Sigmoid colon (tissue), 6 donors: ENCODE measurements at regions not wholly inside any gene's neighbourhood (a gene's known extent, or its start where the extent isn't known, plus 50 kb on each side); places are given as distances from the start of the nearest gene placed in this dataset.

ENCODE experiments used
- DNase-seq: peaks from one replicate; pipeline ENCODE4 v3.0.0-alpha.2; 2019
- H3K27ac ChIP-seq, 4 donors: fragments of 200-600 bp; sonication (generic); one replicate each; pipeline ENCODE4 v1.5.1; 2016 to 2019; ENCODE audit warnings: mild to moderate bottlenecking in 1 of 4
- H3K27me3 ChIP-seq, 3 donors: fragments of 200-600 bp; sonication (generic); one replicate each; pipeline ENCODE4 v1.5.1; 2019; ENCODE audit warnings: mild to moderate bottlenecking in 1 of 3
- H3K36me3 ChIP-seq, 4 donors: fragments of 200-600 bp; sonication (generic); one replicate each; pipeline ENCODE4 v1.5.1; 2016 to 2019
- H3K4me1 ChIP-seq, 4 donors: fragments of 200-600 bp; sonication (generic); one replicate each; pipeline ENCODE4 v1.5.1; 2017 to 2019
- H3K4me3 ChIP-seq, 4 donors: fragments of 200-600 bp; sonication (generic); one replicate each; pipeline ENCODE4 v1.5.1; 2017 to 2019; ENCODE audit warnings: mild to moderate bottlenecking in 2 of 4, moderate library complexity in 1 of 4
- H3K9me3 ChIP-seq, 4 donors: fragments of 200-600 bp in 3 of 4; sonication (generic) in 3 of 4; one replicate each; pipeline versions ENCODE4 v1.5.1 to v1.6.1; 2013 to 2019
- CTCF ChIP-seq, 4 experiments: fragments of 450-650 bp in 3 of 4; fragments of 200-600 bp in 1 of 4; IDR thresholded peaks; one replicate each; pipeline ENCODE4 v1.5.1; 2016 to 2019; ENCODE audit warnings: antibody characterized with exemption in 4 of 4, mild to moderate bottlenecking in 3 of 4, moderate library complexity in 2 of 4
- EP300 ChIP-seq, 4 donors: sonication (generic); formaldehyde crosslinking; IDR thresholded peaks; one replicate each; pipeline ENCODE4 v1.6.1; 2017; ENCODE audit warnings: antibody characterized with exemption in 4 of 4
- POLR2A ChIP-seq, 2 donors: fragments of 450-650 bp; IDR thresholded peaks; one replicate each; pipeline ENCODE4 v1.6.1; 2016; ENCODE audit warnings: antibody characterized with exemption in 2 of 2, mild to moderate bottlenecking in 2 of 2, moderate library complexity in 2 of 2
- POLR2AphosphoS5 ChIP-seq, 4 donors: sonication (generic); formaldehyde crosslinking; IDR thresholded peaks; one replicate each; pipeline ENCODE4 v1.6.1; 2017; ENCODE audit warnings: antibody characterized with exemption in 4 of 4
- WGBS, 2 donors: extraction: QIAGEN DNeasy Blood & Tissue Kit; methylation state at CpG; one replicate each; pipeline ENCODE4 v1.1.7; 2013; 5-methylcytosine and 5-hydroxymethylcytosine counted together
- intact Hi-C: fragments of 100-400 bp; cut with DNase I; formaldehyde crosslinking; loops from one replicate; pipeline ENCODE4 v1.15.1; 2023
- donor health status: healthy with polysubstance abuse.
- donor health status: healthy.

GRCh38 chr3:174342941-174343501 is 516.1 kb upstream of the NAALADL2 start:
- Histone ChIP-seq H3K36me3 (no peaks in the 10 kb centered on the region), H3K27me3 (no peaks in the 10 kb centered on the region), H3K4me1 (no peaks in the 10 kb centered on the region), H3K4me3 (no peak overlapping the region), H3K27ac (no peak overlapping the region), H3K9me3 (no peaks in the 10 kb centered on the region)
- no peak for DNase-seq
- WGBS, 2 donors, result 72 to 82% methylated on average over 3 of the region's 3 CpGs
- TF ChIP-seq CTCF (IDR thresholded peaks at IDR 0.05) (no peak), POLR2AphosphoS5 (IDR thresholded peaks at IDR 0.05) (no peak), POLR2A (IDR thresholded peaks at IDR 0.05) (no peak), EP300 (IDR thresholded peaks at IDR 0.05) (no peak)
- intact Hi-C loops, result no loop called here

DNA sequence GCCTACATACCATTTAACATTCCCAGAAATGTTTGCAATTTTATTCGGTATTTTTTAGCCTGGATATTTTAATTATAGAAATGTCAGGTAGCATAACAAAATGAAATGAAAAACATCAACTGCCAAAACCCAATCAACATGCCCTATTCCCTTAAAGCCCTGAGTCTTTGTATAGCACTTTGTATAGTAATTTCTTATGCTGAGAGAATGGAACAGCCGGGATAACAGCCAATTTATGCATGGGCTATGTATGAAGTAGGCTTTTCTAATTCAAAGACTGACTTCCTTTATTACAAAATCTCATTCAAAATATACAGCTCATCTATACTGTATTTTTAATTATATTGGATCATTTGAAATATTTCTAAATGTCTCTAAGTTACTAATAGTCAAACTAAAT is 513.0 kb upstream of the NAALADL2 start:
- 87 to 92% methylated on average over 2 of the region's 2 CpGs for WGBS, 2 donors
- TF ChIP-seq EP300 (IDR thresholded peaks at IDR 0.05) (no peak), POLR2AphosphoS5 (IDR thresholded peaks at IDR 0.05) (no peak), CTCF (IDR thresholded peaks at IDR 0.05) (no peak), POLR2A (IDR thresholded peaks at IDR 0.05) (no peak)
- Histone ChIP-seq H3K27me3 (no peaks in the 10 kb centered on the region), H3K27ac (no peak overlapping the region), H3K4me3 (no peak overlapping the region), H3K36me3 (no peaks in the 10 kb centered on the region), H3K4me1 (no peaks in the 10 kb centered on the region), H3K9me3 (no peaks in the 10 kb centered on the region)
- no peak for DNase-seq
- intact Hi-C loops, result no loop called here

DNA sequence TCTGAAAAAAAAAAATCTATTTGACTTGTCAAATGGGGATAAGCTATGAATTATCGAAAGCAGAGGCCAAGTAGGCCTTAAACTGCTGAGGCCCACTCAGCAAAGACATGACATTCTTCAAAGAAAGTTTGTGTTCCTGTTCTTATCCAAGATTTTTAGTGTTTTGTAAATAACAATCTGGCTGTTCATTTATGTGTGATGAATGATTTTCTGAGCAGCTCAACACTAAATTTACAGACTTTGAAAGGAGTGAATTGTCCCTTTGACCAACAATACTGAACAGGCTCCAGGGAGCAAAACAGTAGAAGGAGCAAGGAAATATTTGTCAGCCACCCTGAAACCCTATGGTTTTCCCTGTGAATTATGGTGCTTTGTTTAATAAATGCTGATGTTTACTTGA is 512.6 kb upstream of the NAALADL2 start:
- no peaks in the 10 kb centered on the region for H3K36me3 ChIP-seq
- TF ChIP-seq POLR2AphosphoS5 (IDR thresholded peaks at IDR 0.05) (no peak), CTCF (IDR thresholded peaks at IDR 0.05) (no peak), EP300 (IDR thresholded peaks at IDR 0.05) (no peak), POLR2A (IDR thresholded peaks at IDR 0.05) (no peak)
- 67 to 79% methylated on average over 1 of the region's 1 CpG for WGBS, 2 donors
- no peaks in the 10 kb centered on the region for H3K27me3 ChIP-seq
- no peak overlapping the region for H3K4me3 ChIP-seq
- H3K4me1 ChIP-seq, result no peaks in the 10 kb centered on the region
- DNase-seq, result no peak
- intact Hi-C loops, result no loop called here
- no peaks in the 10 kb centered on the region for H3K9me3 ChIP-seq
- no peak overlapping the region for H3K27ac ChIP-seq

DNA sequence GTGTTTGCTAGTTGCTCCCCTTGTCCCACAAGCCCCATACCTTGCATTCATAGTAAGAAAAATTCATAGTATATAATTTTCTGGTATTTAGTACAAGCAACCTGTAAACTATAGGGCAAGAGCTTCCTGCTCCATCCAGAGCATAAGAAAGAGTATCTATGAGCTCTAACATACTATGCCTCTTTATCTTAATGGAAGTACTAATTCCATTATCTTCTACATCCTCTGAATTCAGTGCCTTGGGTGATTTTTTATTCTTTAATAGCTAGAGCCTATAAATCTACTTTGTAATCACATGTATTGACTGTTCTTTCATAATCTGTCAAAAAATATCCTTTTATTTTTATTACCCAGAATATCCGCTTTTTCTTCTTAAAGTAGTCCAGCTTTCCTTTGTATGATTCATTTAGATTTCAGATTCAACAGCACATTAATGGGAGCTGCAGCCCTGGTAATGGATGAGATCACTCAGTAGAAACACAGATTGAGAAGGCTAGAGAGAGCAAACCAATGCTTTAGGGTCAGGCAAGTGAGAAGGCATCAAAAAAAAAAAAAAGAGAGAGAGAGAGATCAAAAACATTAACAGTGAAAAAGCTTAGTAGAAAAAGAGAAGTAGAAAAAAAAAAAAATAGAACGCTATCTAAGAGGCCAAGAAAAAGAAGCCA is 511.5 kb upstream of the NAALADL2 start:
- no peak overlapping the region for H3K4me3 ChIP-seq

More for the DNA sequence above, 511.5 kb upstream of the NAALADL2 start:
- no peak for DNase-seq
- Histone ChIP-seq H3K36me3 (no peaks in the 10 kb centered on the region), H3K27me3 (no peaks in the 10 kb centered on the region), H3K9me3 (no peaks in the 10 kb centered on the region), H3K27ac (no peak overlapping the region), H3K4me1 (no peaks in the 10 kb centered on the region)
- WGBS, 2 donors, result 88 to 98% methylated on average over 2 of the region's 2 CpGs
- intact Hi-C loops, result no loop called here
- TF ChIP-seq CTCF (IDR thresholded peaks at IDR 0.05), result no peak
- no peak for TF ChIP-seq EP300 (IDR thresholded peaks at IDR 0.05)
- TF ChIP-seq POLR2A (IDR thresholded peaks at IDR 0.05), result no peak
- no peak for TF ChIP-seq POLR2AphosphoS5 (IDR thresholded peaks at IDR 0.05)
